OCI-M2 (cell line): ENCODE measurements at regions not wholly inside any gene's neighbourhood (a gene's known extent, or its start where the extent isn't known, plus 50 kb on each side); places are given as distances from the start of the nearest gene placed in this dataset.

Source experiments
- DNase-seq: peaks from one replicate; lab custom pipeline; 2025; ENCODE audit not compliant: unreplicated experiment; lab: John Stamatoyannopoulos, UW

DNA sequence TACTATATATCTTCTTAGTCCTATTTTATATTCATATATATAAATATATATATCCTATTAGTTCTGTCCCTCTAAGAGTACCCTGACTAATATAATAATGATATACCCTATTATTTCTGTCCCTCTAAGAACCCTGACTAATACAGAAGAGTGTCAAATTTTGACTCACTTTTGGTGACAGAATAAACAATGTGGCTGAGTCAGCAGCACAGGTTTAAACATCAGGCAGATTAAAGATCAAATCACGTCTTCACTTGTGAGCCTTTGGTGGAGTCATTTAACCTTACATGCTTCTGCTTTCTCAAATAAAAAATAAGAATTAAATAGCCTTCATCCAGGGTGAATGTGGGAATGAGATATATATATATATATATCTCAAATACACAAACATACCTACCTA, 615.9 kb upstream of the GCFC2 start:
- DNase-seq = no peak

DNA sequence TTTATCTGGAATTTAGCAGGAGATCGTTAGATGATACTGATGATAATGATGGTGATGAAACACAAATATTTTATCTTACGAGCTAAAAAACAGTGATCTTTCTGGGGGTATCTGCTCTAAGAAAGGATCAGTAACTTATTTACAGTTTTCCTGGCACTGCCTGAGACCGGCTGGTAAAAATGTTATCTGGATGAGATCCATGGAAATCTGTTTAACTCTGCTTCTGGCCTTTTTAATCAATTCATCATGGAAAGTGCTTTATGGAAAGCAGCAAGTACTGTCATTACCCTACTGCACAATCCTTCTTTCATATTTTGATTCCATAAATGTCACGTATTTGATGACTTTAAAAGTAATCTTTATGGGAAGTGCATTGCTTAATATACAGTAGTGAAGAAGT, 612.7 kb upstream of the GCFC2 start:
- DNase-seq = no peak

GRCh38 chr2:76320716-76321115, 610.0 kb upstream of the GCFC2 start:
- DNase-seq = no peak

DNA sequence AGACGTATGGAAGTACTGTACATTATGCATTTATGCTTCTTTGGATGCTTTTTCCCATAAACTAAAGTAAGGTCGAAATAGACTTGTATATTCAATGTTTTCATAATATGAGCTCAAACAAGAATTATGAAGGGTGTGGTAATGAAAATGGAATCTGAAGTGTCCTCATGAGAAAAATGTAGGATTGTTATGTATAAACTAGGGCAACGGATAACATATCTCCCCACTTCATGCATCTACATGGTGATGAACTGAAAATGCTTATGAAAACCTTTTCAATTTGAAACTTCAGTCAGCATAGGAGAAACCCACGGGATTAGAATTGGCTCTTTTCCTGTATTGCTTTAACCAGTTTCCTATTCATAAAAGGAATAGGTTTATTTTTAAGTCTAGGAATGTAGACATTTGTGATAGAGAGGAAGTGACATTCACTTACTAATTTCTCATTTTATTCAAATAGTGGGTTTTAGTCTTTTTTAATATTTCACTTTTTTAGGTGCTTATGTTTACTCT, 608.2 kb upstream of the GCFC2 start:
- DNase-seq = no peak

DNA sequence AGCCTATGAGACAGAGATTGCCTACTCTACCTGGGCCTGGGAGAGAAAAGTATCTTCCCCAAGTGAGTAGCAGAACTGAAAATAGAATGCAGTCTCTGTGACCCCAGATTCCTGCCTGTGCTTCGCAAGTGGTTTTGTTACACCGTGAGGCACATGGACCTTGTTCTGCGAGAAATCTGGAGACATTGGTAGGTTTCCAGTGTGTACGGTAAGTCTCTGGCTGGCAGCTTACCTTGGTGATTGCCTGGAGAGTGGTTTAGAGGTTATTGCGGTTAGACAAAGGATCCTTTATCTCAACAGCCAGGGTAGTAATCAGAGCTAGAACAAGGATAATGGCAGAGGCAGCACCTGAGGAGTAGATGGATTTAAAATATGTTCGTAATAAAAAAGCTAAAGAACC, 606.0 kb upstream of the GCFC2 start:
- no peak for DNase-seq

GRCh38 chr2:76314271-76315020, 603.7 kb upstream of the GCFC2 start:
- DNase-seq = no peak

GRCh38 chr2:76312236-76312635, 601.5 kb upstream of the GCFC2 start:
- DNase-seq = no peak

DNA sequence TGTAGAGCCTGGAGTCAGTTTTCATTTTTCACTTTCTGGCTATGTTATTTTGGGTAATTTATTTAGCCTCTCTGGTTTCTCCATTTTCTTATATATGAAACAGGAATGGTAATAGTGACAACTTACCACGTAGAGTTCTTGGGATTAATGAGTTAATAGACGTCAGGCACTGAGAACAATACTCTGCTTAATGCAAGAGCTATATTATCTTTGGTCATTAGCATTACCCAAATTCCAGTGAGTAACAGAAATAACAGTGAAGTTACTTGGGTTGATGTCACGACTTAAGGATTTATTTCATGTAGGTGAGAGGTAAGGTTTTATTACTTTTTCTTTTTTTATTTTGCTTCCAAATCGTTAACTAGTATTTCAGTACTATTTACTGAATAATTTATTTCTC, 601.0 kb upstream of the GCFC2 start:
- no peak for DNase-seq

GRCh38 chr2:76310894-76311633, 600.3 kb upstream of the GCFC2 start:
- DNase-seq = no peak

- DNase-seq = no peak
Observed at GRCh38 chr2:76307495-76307894, 596.8 kb upstream of the GCFC2 start.

DNA sequence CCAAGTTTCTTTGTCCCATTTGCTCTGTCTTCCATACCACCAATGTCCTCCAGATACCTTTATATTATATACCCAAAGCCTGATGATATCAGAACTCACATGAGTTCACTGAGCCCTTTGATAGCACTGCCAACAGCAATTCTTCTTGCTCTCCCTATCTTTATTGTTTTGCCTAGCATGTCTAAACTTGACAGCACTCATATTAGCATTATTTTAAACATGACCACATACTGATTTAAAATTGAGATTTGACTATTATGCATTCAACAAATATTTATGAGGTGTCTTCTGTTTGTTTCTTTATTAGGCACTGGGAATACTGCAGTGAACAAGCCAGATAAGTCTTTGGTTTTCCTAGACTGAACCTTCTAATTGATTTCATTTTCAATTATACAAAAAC, 587.3 kb upstream of the GCFC2 start:
- no peak for DNase-seq

GRCh38 chr2:76296438-76296837, 585.7 kb upstream of the GCFC2 start:
- no peak for DNase-seq

- no peak for DNase-seq
Observed at GRCh38 chr2:76295762-76296161, 585.0 kb upstream of the GCFC2 start.

DNA sequence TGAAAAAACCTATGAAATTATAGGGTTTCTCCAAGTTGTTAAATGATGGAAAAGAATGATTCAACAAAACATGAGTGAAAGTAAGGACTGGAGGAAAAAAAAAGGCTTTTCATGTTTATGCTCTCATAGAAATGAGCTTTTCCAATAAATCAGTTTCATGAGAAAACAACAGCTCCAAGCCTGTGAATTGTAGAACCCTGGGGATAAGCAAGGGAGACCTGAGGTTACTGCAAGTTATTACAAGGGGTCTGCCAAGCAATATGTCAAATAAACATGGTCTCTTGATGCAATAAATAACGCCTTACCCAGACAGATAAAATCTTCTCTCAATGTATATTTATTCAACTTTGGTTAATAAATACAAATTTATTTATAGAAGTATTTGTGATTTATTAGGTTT, 577.9 kb upstream of the GCFC2 start:
- no peak for DNase-seq

- DNase-seq = no peak
Observed at GRCh38 chr2:76288146-76288545, 577.4 kb upstream of the GCFC2 start.

DNA sequence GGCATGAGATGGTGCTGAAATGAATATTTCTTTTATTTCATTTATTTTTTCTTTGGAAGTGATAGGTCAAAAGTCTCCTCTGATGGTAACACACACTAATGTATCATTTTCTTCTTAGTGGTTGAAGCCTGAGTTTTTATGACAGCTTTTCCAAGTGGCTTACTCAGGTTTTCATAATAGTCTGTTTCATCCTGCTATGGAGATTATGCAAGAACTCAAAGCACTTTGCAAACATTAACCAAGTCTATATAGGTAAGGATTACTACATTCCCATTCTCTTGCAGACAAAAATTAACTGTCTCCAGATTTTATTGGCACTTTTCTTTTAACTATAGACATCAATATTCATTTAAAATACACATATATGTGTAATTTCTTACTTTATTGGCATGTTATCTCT, 572.6 kb upstream of the GCFC2 start:
- no peak for DNase-seq

GRCh38 chr2:76281156-76281841, 570.6 kb upstream of the GCFC2 start:
- DNase-seq = no peak

- DNase-seq = no peak
Observed at GRCh38 chr2:76280686-76281085, 570.0 kb upstream of the GCFC2 start.

DNA sequence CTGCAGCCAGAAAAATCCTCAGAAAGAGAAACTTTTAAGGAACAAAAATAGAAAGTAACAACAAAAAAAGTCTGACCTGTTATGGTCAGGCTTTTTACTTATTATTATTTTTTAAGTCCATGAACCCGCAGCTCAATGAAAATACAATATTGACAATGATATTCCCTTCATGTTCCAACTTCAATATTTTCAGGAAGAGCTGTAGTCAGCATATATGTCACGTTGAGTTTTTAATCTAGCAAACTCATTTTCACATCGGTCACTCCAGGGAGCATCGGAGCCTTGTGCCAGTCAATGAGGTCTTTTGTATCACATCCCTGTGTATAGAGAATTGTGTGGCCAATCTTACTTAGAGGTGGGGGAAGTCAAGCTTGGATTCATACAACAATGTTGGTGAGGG, 568.4 kb upstream of the GCFC2 start:
- DNase-seq = no peak

GRCh38 chr2:76275788-76276187, 565.1 kb upstream of the GCFC2 start:
- no peak for DNase-seq

- no peak for DNase-seq
Observed at GRCh38 chr2:76274676-76275075, 564.0 kb upstream of the GCFC2 start.

DNA sequence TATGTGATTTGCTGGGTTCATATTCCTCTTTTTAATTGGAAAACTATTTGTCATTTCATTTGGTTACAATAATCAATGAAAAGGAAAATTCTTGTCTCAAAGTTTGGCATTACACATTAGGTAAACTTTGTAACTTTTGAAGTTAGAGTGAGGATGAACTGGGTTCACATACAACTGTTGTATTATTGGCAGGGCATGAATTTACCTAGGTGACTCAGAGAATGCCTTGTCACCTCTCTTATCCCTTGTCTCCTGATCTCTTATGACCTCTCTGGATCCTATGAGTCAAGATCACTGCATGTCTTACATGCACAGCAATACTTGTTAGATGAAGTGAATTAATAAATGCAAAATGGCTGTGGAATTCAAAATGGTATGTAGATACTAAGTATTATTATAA, 563.4 kb upstream of the GCFC2 start:
- no peak for DNase-seq
